Suppressor macrophage (primary cell): ENCODE measurements at regions not wholly inside any gene's neighbourhood (a gene's known extent, or its start where the extent isn't known, plus 50 kb on each side); places are given as distances from the start of the nearest gene placed in this dataset.

Experiments
- DNase-seq, 4 experiments: peaks; one replicate each; pipeline ENCODE4 v3.0.0-alpha.2; 2020 to 2022

GRCh38 chr2:196445991-196446390, 193.5 kb upstream of the CCDC150 start:
- no peak for DNase-seq

DNA sequence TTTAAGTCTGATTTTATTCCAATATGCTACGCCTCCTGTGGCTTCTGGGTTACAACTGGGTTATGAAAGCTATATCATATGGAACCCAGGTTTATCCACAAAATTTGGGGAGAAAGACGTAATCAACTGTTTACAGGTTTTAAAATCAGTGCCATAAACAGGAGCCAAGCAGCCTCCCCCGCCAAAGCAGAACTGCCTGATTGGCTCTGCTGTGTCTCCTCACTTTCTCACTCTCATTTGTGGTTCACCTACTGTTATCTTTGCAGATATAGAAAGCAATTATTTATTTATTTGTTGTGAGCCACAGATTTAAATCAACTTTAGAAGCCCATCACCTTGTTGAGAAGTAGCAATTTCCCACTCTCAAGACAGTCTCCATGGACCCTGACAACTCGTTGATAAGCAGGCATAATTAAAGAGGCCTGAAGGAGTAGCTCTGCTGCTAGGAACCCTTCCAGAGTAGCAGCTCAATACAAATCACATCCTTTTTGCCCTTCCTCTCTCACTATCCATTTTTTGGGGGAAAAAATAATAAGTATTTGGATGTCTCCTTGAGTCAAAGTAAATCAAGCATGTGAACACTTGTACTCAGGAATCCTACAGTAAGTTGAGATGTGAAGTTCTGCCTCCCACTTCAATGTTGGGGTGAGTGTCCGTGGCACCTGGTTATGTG, 191.0 kb upstream of the CCDC150 start:
- no peak for DNase-seq

GRCh38 chr2:196449083-196449482, 190.4 kb upstream of the CCDC150 start:
- DNase-seq = no peak

- no peak for DNase-seq
These were observed 186.8 kb upstream of the CCDC150 start for GRCh38 chr2:196452758-196453157.

DNA sequence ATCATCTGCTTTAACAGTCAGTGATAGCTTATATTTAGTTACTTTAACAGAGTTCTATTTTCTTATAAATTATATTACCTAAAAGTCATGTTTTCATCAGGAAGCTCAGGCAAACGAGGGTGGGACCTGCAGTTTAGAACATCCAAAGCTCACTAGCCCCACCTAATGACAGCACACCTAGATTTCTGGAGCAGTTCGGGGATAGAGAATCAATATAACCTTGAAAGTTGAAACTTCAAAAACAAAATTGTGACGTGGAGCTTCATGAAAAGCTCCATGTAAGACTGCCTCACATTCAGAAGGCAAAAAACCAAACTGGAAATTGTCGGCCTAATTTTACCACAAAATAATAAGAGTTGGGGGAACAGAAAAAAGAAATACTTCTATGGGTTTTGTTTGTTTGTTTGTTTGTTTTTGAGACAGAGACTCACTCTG, 185.9 kb upstream of the CCDC150 start:
- peak; percentile 8 to 43 (median 20) for DNase-seq

DNA sequence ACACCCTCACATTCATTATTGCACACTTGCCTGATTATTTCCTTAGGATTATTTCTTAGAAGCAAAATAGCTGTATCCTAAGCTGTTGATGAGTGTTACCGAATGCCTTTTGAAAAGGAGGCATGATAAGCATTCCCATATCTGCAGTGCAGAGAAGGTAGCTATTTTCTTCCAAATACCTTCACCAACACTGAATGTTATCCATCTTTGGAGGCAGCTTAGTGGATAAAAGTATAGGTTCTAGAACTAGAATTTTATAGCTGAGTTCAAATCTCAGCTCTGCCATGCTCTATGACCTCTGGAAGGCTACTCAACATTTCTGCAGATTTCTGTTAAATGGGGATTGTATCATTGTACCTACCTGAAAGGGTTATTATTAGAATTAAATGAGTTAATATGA, 185.0 kb upstream of the CCDC150 start:
- no peak for DNase-seq

GRCh38 chr2:196459539-196459938, 180.0 kb upstream of the CCDC150 start:
- DNase-seq = no peak

DNA sequence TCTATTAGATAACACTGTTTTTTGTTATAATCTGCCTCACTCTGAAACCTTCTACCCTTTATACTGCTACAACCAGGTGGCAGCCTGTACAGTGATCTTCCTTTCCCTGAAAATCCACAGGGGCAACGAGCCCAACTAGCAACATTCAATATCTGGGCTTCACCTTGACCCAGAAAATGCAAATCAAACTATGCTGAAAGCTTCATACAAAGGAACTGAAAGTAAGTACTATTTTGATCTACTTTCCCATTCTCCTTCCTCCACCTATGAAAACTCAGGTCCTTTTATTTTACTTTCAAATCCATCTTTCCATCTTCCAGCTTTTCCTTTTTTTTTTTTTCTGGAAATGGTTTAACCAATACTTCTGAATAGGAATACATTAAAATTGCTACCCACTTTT, 175.8 kb upstream of the CCDC150 start:
- DNase-seq = no peak

- no peak for DNase-seq
These were observed 175.2 kb upstream of the CCDC150 start for GRCh38 chr2:196464311-196464710.

DNA sequence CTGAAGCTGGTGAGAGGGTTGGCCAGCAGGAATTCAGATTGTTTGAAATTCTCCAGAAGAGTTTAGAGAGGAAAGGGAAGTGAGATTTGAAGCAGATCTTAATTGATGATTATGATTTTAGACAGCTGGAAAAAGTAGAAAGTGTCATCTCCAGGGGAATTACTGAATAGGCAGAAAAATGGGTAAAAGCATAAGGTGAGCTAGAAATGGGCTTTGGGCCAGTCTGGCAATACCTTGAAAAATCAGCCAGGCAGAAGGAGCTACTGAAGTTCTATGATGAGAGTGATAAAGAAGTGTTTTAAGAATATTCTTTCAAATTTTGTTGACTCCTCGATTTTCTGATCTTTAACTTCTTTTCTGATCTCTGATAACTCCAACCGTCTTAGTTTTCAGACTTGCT, 172.9 kb upstream of the CCDC150 start:
- DNase-seq = no peak

GRCh38 chr2:196468394-196468793, 171.1 kb upstream of the CCDC150 start:
- peak in 1 of 4 experiments; percentile 3 for DNase-seq

GRCh38 chr2:196473617-196474016, 165.9 kb upstream of the CCDC150 start:
- no peak for DNase-seq

- no peak for DNase-seq
These were observed 163.9 kb upstream of the CCDC150 start for GRCh38 chr2:196475611-196476010.

- DNase-seq = no peak
These were observed 160.9 kb upstream of the CCDC150 start for GRCh38 chr2:196478588-196478987.

GRCh38 chr2:196479350-196479749, 160.2 kb upstream of the CCDC150 start:
- DNase-seq = no peak

DNA sequence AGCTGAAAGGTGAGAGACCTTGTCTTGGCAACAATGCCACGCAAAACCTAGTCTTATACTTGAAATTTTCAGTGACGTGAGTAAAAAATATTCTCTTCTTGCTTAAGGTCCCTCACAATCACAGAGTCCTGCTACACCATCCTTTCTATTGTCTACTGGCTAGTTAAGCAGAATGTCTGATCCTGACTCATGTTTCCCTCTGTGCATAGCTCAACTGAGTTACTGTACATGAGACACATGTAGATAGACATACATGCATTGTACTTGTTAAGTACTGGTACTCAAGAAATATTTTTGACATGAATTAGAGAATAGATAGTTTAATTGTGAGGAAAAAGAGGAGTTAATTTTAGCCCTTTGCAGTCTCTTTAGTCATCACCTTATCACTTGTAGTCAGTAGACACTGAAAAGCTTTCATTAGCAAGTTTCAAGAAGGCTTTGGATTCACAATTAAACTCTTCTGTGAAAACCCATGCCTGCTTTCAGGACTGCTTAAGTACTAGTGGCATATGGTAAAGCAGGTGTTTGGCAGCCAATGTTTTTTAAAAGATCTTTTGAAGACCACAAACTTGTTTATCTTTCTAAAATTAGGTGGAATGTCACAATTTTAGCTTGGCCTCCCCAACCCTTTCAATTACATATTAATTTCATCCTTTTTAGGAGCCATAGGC, 158.7 kb upstream of the CCDC150 start:
- no peak for DNase-seq

DNA sequence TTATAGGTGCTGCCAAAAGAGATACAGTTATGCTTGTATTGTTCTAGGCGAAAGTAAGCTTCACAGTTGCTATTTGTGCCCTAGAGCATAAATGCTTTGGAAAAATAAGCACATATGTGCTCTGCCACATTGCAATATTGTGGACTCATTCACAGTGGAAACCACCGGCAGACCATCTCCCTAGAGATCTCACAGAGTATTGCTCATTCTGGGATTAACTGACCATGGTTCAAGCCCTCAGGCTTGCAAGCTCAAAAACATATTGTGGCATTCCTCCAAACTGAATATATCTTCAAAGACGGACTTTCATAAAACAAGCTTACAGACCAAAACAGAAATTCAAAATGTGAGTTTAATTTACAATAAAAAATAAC, 158.2 kb upstream of the CCDC150 start:
- DNase-seq = no peak

GRCh38 chr2:196482119-196483065, 157.1 kb upstream of the CCDC150 start:
- peak in 1 of 4 experiments; percentile 1 for DNase-seq

GRCh38 chr2:196486146-196486545, 153.4 kb upstream of the CCDC150 start:
- DNase-seq = no peak

DNA sequence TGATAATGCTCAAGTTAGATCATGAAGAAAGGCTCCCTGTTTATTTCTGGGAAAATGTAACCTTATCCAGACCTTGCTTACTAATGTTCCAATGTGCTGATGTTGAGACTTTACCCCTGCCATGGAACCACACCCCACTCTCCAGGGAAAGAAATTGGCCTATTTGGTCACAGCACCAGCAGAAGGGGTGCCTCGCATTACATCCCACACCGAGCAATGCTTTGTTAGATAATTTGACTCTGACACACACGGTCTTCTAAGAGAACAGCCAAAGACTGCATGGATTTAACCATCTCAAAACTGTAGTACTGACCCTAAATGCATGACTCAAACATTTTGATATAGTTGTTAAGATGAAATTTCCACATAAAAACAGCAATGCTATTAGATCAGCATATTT, 152.1 kb upstream of the CCDC150 start:
- DNase-seq = no peak

DNA sequence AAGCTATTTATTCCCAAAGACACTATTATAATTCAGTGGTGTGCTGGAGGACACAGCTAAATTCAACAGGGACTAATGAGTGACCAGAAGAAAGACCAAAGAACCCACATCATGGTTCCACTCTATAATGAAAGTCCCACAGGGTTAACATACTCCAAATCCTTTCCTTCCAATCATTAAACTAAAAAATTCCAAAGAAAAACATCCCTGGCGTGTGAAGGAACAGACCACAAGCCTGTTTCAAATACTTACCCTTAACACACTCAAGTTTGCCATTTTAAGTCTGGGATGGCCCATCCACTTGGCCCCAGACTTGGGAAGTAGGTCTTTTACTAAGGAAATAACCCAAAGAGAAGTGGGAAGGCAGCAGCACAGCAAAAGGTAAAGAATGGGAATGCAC, 150.1 kb upstream of the CCDC150 start:
- DNase-seq = no peak

GRCh38 chr2:196492946-196493345, 146.6 kb upstream of the CCDC150 start:
- DNase-seq = no peak

GRCh38 chr2:196498962-196499361, 140.6 kb upstream of the CCDC150 start:
- DNase-seq = no peak
